PC-9 (cell line): ENCODE measurements at regions not wholly inside any gene's neighbourhood (a gene's known extent, or its start where the extent isn't known, plus 50 kb on each side); places are given as distances from the start of the nearest gene placed in this dataset.

ENCODE experiments used
- BruUV-seq: library from RNA; stranded (reverse); fragments of 400-500 nt; replicated peaks from 2 replicates; lab custom pipeline; 2021; lab: Mats Ljungman, UMichigan
- CTCF ChIA-PET: fragments of 300-600 bp; sonication (Branson Sonifier 250); formaldehyde crosslinking; loops from one replicate; lab custom pipeline; 2022; ENCODE audit warnings: antibody characterized with exemption; lab: Charles Lee
- POLR2A ChIA-PET: fragments of 300-600 bp; sonication (Branson Sonifier 250); formaldehyde crosslinking; loops from one replicate; lab custom pipeline; 2022; ENCODE audit warnings: antibody characterized with exemption; ENCODE audit not compliant: unreplicated experiment; lab: Charles Lee
- DNase-seq, 2 experiments: peaks; one replicate each; pipeline versions ENCODE4 v3.0.0 to v3.0.0-alpha.2; 2015 to 2022; ENCODE audit warnings: mixed read lengths in 1 of 2
- H2AFZ ChIP-seq: fragments of 200-600 bp; sonication (generic); 2 replicates; pipeline ENCODE4 v1.8.1; 2017; ENCODE audit warnings: antibody characterized with exemption
- H3F3A ChIP-seq: fragments of 200-600 bp; sonication (generic); 2 replicates; pipeline ENCODE4 v1.8.1; 2017; ENCODE audit warnings: antibody characterized with exemption, mild to moderate bottlenecking, low read depth; ENCODE audit not compliant: insufficient read depth
- H3K27ac ChIP-seq: fragments of 200-600 bp; sonication (generic); 2 replicates; pipeline ENCODE4 v1.6.1; 2016; ENCODE audit warnings: mixed run types
- H3K27me3 ChIP-seq: fragments of 200-600 bp; sonication (generic); 2 replicates; pipeline ENCODE4 v1.6.1; 2016; ENCODE audit warnings: low read depth, mixed run types; ENCODE audit not compliant: insufficient read depth
- H3K36me3 ChIP-seq: fragments of 200-600 bp; sonication (generic); 2 replicates; pipeline ENCODE4 v1.6.1; 2016; ENCODE audit warnings: low read depth, mixed run types
- H3K4me1 ChIP-seq: fragments of 200-600 bp; sonication (generic); replicated peaks from 2 replicates; pipeline ENCODE4 v1.6.1; 2016; ENCODE audit warnings: mixed run types; ENCODE audit not compliant: insufficient read depth
- H3K4me2 ChIP-seq: fragments of 200-600 bp; sonication (generic); 2 replicates; pipeline ENCODE4 v1.6.1; 2017; ENCODE audit warnings: mixed run types
- H3K4me3 ChIP-seq: fragments of 200-600 bp; sonication (generic); 2 replicates; pipeline ENCODE4 v1.6.1; 2016; ENCODE audit warnings: mixed run types
- H3K79me2 ChIP-seq: fragments of 200-600 bp; sonication (generic); 2 replicates; pipeline ENCODE4 v1.6.1; 2017; ENCODE audit warnings: low read depth, mixed run types
- H3K9me2 ChIP-seq: fragments of 200-600 bp; sonication (generic); 2 replicates; pipeline ENCODE4 v1.8.1; 2017; ENCODE audit warnings: mild to moderate bottlenecking; ENCODE audit not compliant: insufficient read depth
- H3K9me3 ChIP-seq: fragments of 200-600 bp; sonication (generic); 2 replicates; pipeline ENCODE4 v1.8.1; 2016; ENCODE audit warnings: low read depth; ENCODE audit not compliant: insufficient read depth
- H4K20me1 ChIP-seq: fragments of 200-600 bp; sonication (generic); 2 replicates; pipeline ENCODE4 v1.8.1; 2017; ENCODE audit not compliant: insufficient read depth
- CTCF ChIP-seq: fragments of 200-600 bp; sonication (generic); conservative IDR thresholded peaks from 2 replicates; pipeline ENCODE4 v1.6.1; 2017; ENCODE audit warnings: mixed run types, antibody characterized with exemption, mild to moderate bottlenecking, moderate library complexity
- EZH2 ChIP-seq: fragments of 200-600 bp; sonication (generic); IDR thresholded peaks from 2 replicates; pipeline ENCODE4 v1.8.0; 2017; ENCODE audit warnings: antibody characterized with exemption, low read depth
- intact Hi-C: fragments of 100-400 bp; cut with micrococcal nuclease; formaldehyde crosslinking; loops from one replicate; pipeline ENCODE4 v1.10.0; 2022; ENCODE audit not compliant: unreplicated experiment

- no TSS peak for BruUV-seq
- no peaks in the 10 kb centered on the region for H3F3A ChIP-seq
- no peak for DNase-seq
- H3K4me2 ChIP-seq = no peak overlapping the region
- ChIA-PET CTCF (no interaction called here), POLR2A (no interaction called here)
- H3K9me3 ChIP-seq = no peaks in the 10 kb centered on the region
- H3K9me2 ChIP-seq = no peaks in the 10 kb centered on the region
- no peaks in the 10 kb centered on the region for H3K36me3 ChIP-seq
- intact Hi-C loops = no loop called here
- H3K79me2 ChIP-seq = no peaks in the 10 kb centered on the region
- TF ChIP-seq EZH2 = no peak
- no peak for TF ChIP-seq CTCF
- peaks cover 11% of the 10 kb centered on the region; the same call in 1 of the 2 replicates for H3K27me3 ChIP-seq
- no peak overlapping the region for H2AFZ ChIP-seq
- no peak overlapping the region for H3K27ac ChIP-seq
- no peak overlapping the region for H3K4me3 ChIP-seq
- H3K4me1 ChIP-seq = no peaks in the 10 kb centered on the region
- no peaks in the 10 kb centered on the region for H4K20me1 ChIP-seq
These were observed 153.9 kb downstream of the KLF13 start for GRCh38 chr15:31480356-31481025.

GRCh38 chr15:31481142-31481541, 154.5 kb downstream of the KLF13 start:
- H3K9me3 ChIP-seq = no peaks in the 10 kb centered on the region
- no peak for TF ChIP-seq CTCF
- no peaks in the 10 kb centered on the region for H3K79me2 ChIP-seq
- no peaks in the 10 kb centered on the region for H3F3A ChIP-seq
- BruUV-seq = no TSS peak
- H3K4me2 ChIP-seq = no peak overlapping the region
- no peak overlapping the region for H2AFZ ChIP-seq
- ChIA-PET POLR2A (no interaction called here), CTCF (no interaction called here)
- no peaks in the 10 kb centered on the region for H3K9me2 ChIP-seq
- intact Hi-C loops = no loop called here
- H3K27me3 ChIP-seq = peaks cover 11% of the 10 kb centered on the region; the same call in 1 of the 2 replicates
- no peaks in the 10 kb centered on the region for H3K4me1 ChIP-seq
- H3K4me3 ChIP-seq = no peak overlapping the region
- no peak for DNase-seq
- H3K27ac ChIP-seq = no peak overlapping the region
- no peaks in the 10 kb centered on the region for H4K20me1 ChIP-seq
- no peaks in the 10 kb centered on the region for H3K36me3 ChIP-seq

- Histone ChIP-seq H3K4me1 (no peaks in the 10 kb centered on the region), H4K20me1 (no peaks in the 10 kb centered on the region), H3K27ac (no peak overlapping the region), H3K9me2 (no peaks in the 10 kb centered on the region), H3K9me3 (no peaks in the 10 kb centered on the region), H3F3A (no peaks in the 10 kb centered on the region), H2AFZ (no peak overlapping the region), H3K4me3 (no peak overlapping the region), H3K27me3 (peaks cover 11% of the 10 kb centered on the region), H3K36me3 (no peaks in the 10 kb centered on the region), H3K79me2 (no peaks in the 10 kb centered on the region), H3K4me2 (no peak overlapping the region)
- ChIA-PET CTCF (no interaction called here), POLR2A (no interaction called here)
- DNase-seq = no peak
- intact Hi-C loops = no loop called here
- TF ChIP-seq CTCF (no peak), EZH2 (no peak)
- BruUV-seq = no TSS peak
These were observed 155.7 kb downstream of the KLF13 start for GRCh38 chr15:31482122-31482922.
